NCI-H446 (cell line): ENCODE measurements at regions not wholly inside any gene's neighbourhood (a gene's known extent, or its start where the extent isn't known, plus 50 kb on each side); places are given as distances from the start of the nearest gene placed in this dataset.
"Not testable (repeated sequence)": the region's sequence is repeated elsewhere in the genome, so short reads cannot be mapped to it uniquely, and the experiment has no call there.

Experiments
- DNase-seq, 2 experiments: peaks; one replicate each; lab custom pipeline; 2025; lab: John Stamatoyannopoulos, UW

- no peak for DNase-seq
Measured at GRCh38 chr15:69919816-69920215, 177.9 kb downstream of the TLE3 start.

GRCh38 chr15:69920221-69920620, 177.5 kb downstream of the TLE3 start:
- DNase-seq: no peak

GRCh38 chr15:69921626-69922619, 175.8 kb downstream of the TLE3 start:
- no peak for DNase-seq

- DNase-seq: no peak
Measured at GRCh38 chr15:69924531-69924930, 173.2 kb downstream of the TLE3 start.

GRCh38 chr15:69926006-69926405, 171.7 kb downstream of the TLE3 start:
- no peak for DNase-seq

- DNase-seq: no peak
Measured at GRCh38 chr15:69926721-69927120, 171.0 kb downstream of the TLE3 start.

GRCh38 chr15:69928890-69929289, 168.8 kb downstream of the TLE3 start:
- not testable (repeated sequence) for DNase-seq

GRCh38 chr15:69929905-69930630, 167.6 kb downstream of the TLE3 start:
- DNase-seq: no peak

- no peak for DNase-seq
Measured at GRCh38 chr15:69930754-69931153, 167.0 kb downstream of the TLE3 start.

GRCh38 chr15:69931156-69931555, 166.6 kb downstream of the TLE3 start:
- no peak for DNase-seq

- no peak for DNase-seq
Measured at GRCh38 chr15:69934607-69935006, 163.1 kb downstream of the TLE3 start.

- no peak for DNase-seq
Measured at GRCh38 chr15:69939513-69940440, 157.9 kb downstream of the TLE3 start.

GRCh38 chr15:69940441-69941300, 157.0 kb downstream of the TLE3 start:
- no peak for DNase-seq

GRCh38 chr15:69941301-69941605, 156.5 kb downstream of the TLE3 start:
- DNase-seq: no peak

- no peak for DNase-seq
Measured at GRCh38 chr15:69941706-69942495, 155.8 kb downstream of the TLE3 start.

GRCh38 chr15:69943637-69944036, 154.1 kb downstream of the TLE3 start:
- DNase-seq: no peak

- no peak for DNase-seq
Measured at GRCh38 chr15:69945729-69946128, 152.0 kb downstream of the TLE3 start.

- DNase-seq: no peak
Measured at GRCh38 chr15:69946870-69947269, 150.8 kb downstream of the TLE3 start.

GRCh38 chr15:69947394-69947793, 150.3 kb downstream of the TLE3 start:
- DNase-seq: no peak

GRCh38 chr15:69949485-69949884, 148.2 kb downstream of the TLE3 start:
- DNase-seq: no peak
